PC-9 (cell line): ENCODE measurements at regions not wholly inside any gene's neighbourhood (a gene's known extent, or its start where the extent isn't known, plus 50 kb on each side); places are given as distances from the start of the nearest gene placed in this dataset.

ENCODE experiments used
- BruUV-seq: library from RNA; stranded (reverse); fragments of 400-500 nt; replicated peaks from 2 replicates; lab custom pipeline; 2021; lab: Mats Ljungman, UMichigan
- CTCF ChIA-PET: fragments of 300-600 bp; sonication (Branson Sonifier 250); formaldehyde crosslinking; loops from one replicate; lab custom pipeline; 2022; ENCODE audit warnings: antibody characterized with exemption; lab: Charles Lee
- POLR2A ChIA-PET: fragments of 300-600 bp; sonication (Branson Sonifier 250); formaldehyde crosslinking; loops from one replicate; lab custom pipeline; 2022; ENCODE audit warnings: antibody characterized with exemption; ENCODE audit not compliant: unreplicated experiment; lab: Charles Lee
- DNase-seq, 2 experiments: peaks; one replicate each; pipeline versions ENCODE4 v3.0.0 to v3.0.0-alpha.2; 2015 to 2022; ENCODE audit warnings: mixed read lengths in 1 of 2
- H2AFZ ChIP-seq: fragments of 200-600 bp; sonication (generic); 2 replicates; pipeline ENCODE4 v1.8.1; 2017; ENCODE audit warnings: antibody characterized with exemption
- H3F3A ChIP-seq: fragments of 200-600 bp; sonication (generic); 2 replicates; pipeline ENCODE4 v1.8.1; 2017; ENCODE audit warnings: antibody characterized with exemption, mild to moderate bottlenecking, low read depth; ENCODE audit not compliant: insufficient read depth
- H3K27ac ChIP-seq: fragments of 200-600 bp; sonication (generic); 2 replicates; pipeline ENCODE4 v1.6.1; 2016; ENCODE audit warnings: mixed run types
- H3K27me3 ChIP-seq: fragments of 200-600 bp; sonication (generic); 2 replicates; pipeline ENCODE4 v1.6.1; 2016; ENCODE audit warnings: low read depth, mixed run types; ENCODE audit not compliant: insufficient read depth
- H3K36me3 ChIP-seq: fragments of 200-600 bp; sonication (generic); 2 replicates; pipeline ENCODE4 v1.6.1; 2016; ENCODE audit warnings: low read depth, mixed run types
- H3K4me1 ChIP-seq: fragments of 200-600 bp; sonication (generic); replicated peaks from 2 replicates; pipeline ENCODE4 v1.6.1; 2016; ENCODE audit warnings: mixed run types; ENCODE audit not compliant: insufficient read depth
- H3K4me2 ChIP-seq: fragments of 200-600 bp; sonication (generic); 2 replicates; pipeline ENCODE4 v1.6.1; 2017; ENCODE audit warnings: mixed run types
- H3K4me3 ChIP-seq: fragments of 200-600 bp; sonication (generic); 2 replicates; pipeline ENCODE4 v1.6.1; 2016; ENCODE audit warnings: mixed run types
- H3K79me2 ChIP-seq: fragments of 200-600 bp; sonication (generic); 2 replicates; pipeline ENCODE4 v1.6.1; 2017; ENCODE audit warnings: low read depth, mixed run types
- H3K9me2 ChIP-seq: fragments of 200-600 bp; sonication (generic); 2 replicates; pipeline ENCODE4 v1.8.1; 2017; ENCODE audit warnings: mild to moderate bottlenecking; ENCODE audit not compliant: insufficient read depth
- H3K9me3 ChIP-seq: fragments of 200-600 bp; sonication (generic); 2 replicates; pipeline ENCODE4 v1.8.1; 2016; ENCODE audit warnings: low read depth; ENCODE audit not compliant: insufficient read depth
- H4K20me1 ChIP-seq: fragments of 200-600 bp; sonication (generic); 2 replicates; pipeline ENCODE4 v1.8.1; 2017; ENCODE audit not compliant: insufficient read depth
- CTCF ChIP-seq: fragments of 200-600 bp; sonication (generic); conservative IDR thresholded peaks from 2 replicates; pipeline ENCODE4 v1.6.1; 2017; ENCODE audit warnings: mixed run types, antibody characterized with exemption, mild to moderate bottlenecking, moderate library complexity
- EZH2 ChIP-seq: fragments of 200-600 bp; sonication (generic); IDR thresholded peaks from 2 replicates; pipeline ENCODE4 v1.8.0; 2017; ENCODE audit warnings: antibody characterized with exemption, low read depth
- intact Hi-C: fragments of 100-400 bp; cut with micrococcal nuclease; formaldehyde crosslinking; loops from one replicate; pipeline ENCODE4 v1.10.0; 2022; ENCODE audit not compliant: unreplicated experiment

GRCh38 chr4:62849696-62850095 is 1559.6 kb downstream of the TECRL start:
- H3K9me2 ChIP-seq, result no peaks in the 10 kb centered on the region
- DNase-seq, result no peak
- H3K36me3 ChIP-seq, result no peaks in the 10 kb centered on the region
- TF ChIP-seq CTCF (no peak), EZH2 (no peak)
- H3K4me3 ChIP-seq, result no peak overlapping the region
- H3K27ac ChIP-seq, result no peak overlapping the region
- H3K27me3 ChIP-seq, result no peaks in the 10 kb centered on the region
- ChIA-PET CTCF (no interaction called here), POLR2A (no interaction called here)
- no peak overlapping the region for H2AFZ ChIP-seq
- H4K20me1 ChIP-seq, result no peaks in the 10 kb centered on the region
- intact Hi-C loops, result no loop called here
- H3K79me2 ChIP-seq, result no peaks in the 10 kb centered on the region
- H3F3A ChIP-seq, result no peaks in the 10 kb centered on the region
- H3K4me1 ChIP-seq, result no peaks in the 10 kb centered on the region
- no peaks in the 10 kb centered on the region for H3K9me3 ChIP-seq
- H3K4me2 ChIP-seq, result no peak overlapping the region
- no TSS peak for BruUV-seq

- ChIA-PET CTCF (no interaction called here), POLR2A (no interaction called here)
- Histone ChIP-seq H4K20me1 (no peaks in the 10 kb centered on the region), H3K9me2 (no peaks in the 10 kb centered on the region), H3K4me2 (no peak overlapping the region), H3K79me2 (no peaks in the 10 kb centered on the region), H3K4me1 (no peaks in the 10 kb centered on the region), H3K4me3 (no peak overlapping the region), H2AFZ (no peak overlapping the region), H3K9me3 (no peaks in the 10 kb centered on the region), H3K27ac (no peak overlapping the region), H3K27me3 (no peaks in the 10 kb centered on the region), H3K36me3 (no peaks in the 10 kb centered on the region), H3F3A (no peaks in the 10 kb centered on the region)
- TF ChIP-seq EZH2 (no peak), CTCF (no peak)
- BruUV-seq, result no TSS peak
- DNase-seq, result no peak
- intact Hi-C loops, result no loop called here
Measured at GRCh38 chr4:62835631-62836030, 1573.6 kb downstream of the TECRL start.

GRCh38 chr4:62822306-62822705 is 1586.9 kb downstream of the TECRL start:
- DNase-seq, result no peak
- no peaks in the 10 kb centered on the region for H3K9me2 ChIP-seq
- intact Hi-C loops, result no loop called here
- no peaks in the 10 kb centered on the region for H3K27me3 ChIP-seq
- H3K4me1 ChIP-seq, result no peaks in the 10 kb centered on the region
- no peak for TF ChIP-seq EZH2
- TF ChIP-seq CTCF, result no peak
- ChIA-PET CTCF (no interaction called here), POLR2A (no interaction called here)
- no TSS peak for BruUV-seq
- H3K36me3 ChIP-seq, result no peaks in the 10 kb centered on the region
- H3K9me3 ChIP-seq, result no peaks in the 10 kb centered on the region
- no peaks in the 10 kb centered on the region for H3F3A ChIP-seq
- no peaks in the 10 kb centered on the region for H4K20me1 ChIP-seq
- no peak overlapping the region for H3K27ac ChIP-seq
- no peaks in the 10 kb centered on the region for H3K79me2 ChIP-seq
- no peak overlapping the region for H3K4me2 ChIP-seq
- no peak overlapping the region for H2AFZ ChIP-seq
- H3K4me3 ChIP-seq, result no peak overlapping the region
